Endothelial cell of umbilical vein (primary cell): ENCODE measurements at regions not wholly inside any gene's neighbourhood (a gene's known extent, or its start where the extent isn't known, plus 50 kb on each side); places are given as distances from the start of the nearest gene placed in this dataset.

Experiments
- BruUV-seq: library from RNA; stranded (reverse); fragments of 400-500 nt; replicated peaks from 2 replicates; lab custom pipeline; 2021; lab: Mats Ljungman, UMichigan
- CTCF ChIA-PET: fragments of 300-600, 350-600 bp; sonication (Branson Sonifier 250); formaldehyde crosslinking; loops from one replicate; lab custom pipeline; 2021; ENCODE audit warnings: antibody characterized with exemption, inconsistent platforms; lab: Charles Lee
- POLR2A ChIA-PET: fragments of 300-600, 350-600 bp; sonication (Branson Sonifier 250); formaldehyde crosslinking; loops from one replicate; lab custom pipeline; 2021; ENCODE audit warnings: antibody characterized with exemption, inconsistent platforms; lab: Charles Lee
- DNase-seq: peaks from one replicate; pipeline ENCODE4 v3.0.0-alpha.2; 2011; ENCODE audit warnings: low read depth, low spot score
- FAIRE-seq: peaks from 2 replicates; lab custom pipeline; 2011; peaks lifted over from hg19 to GRCh38; lab: Jason Lieb, UNC
- H2AFZ ChIP-seq: 2 replicates; pipeline ENCODE4 v1.6.0; 2012; ENCODE audit warnings: low read depth, low read length, control low read depth, inconsistent platforms
- H3K27ac ChIP-seq: 2 replicates; pipeline ENCODE4 v1.5.1; 2011; ENCODE audit warnings: low read depth, mild to moderate bottlenecking, control low read depth, low read length, moderate library complexity; ENCODE audit not compliant: insufficient read depth
- H3K27me3 ChIP-seq, 2 experiments: 2 replicates each; pipeline versions ENCODE4 v1.6.0 to v1.6.1; 2011; ENCODE audit warnings: low read length in 2 of 2, mixed read lengths in 1 of 2; ENCODE audit not compliant: control insufficient read depth in 2 of 2, insufficient read depth in 2 of 2
- H3K36me3 ChIP-seq, 2 experiments: 2 replicates in 1 of 2; 3 replicates in 1 of 2; pipeline ENCODE4 v1.5.1; 2011; ENCODE audit warnings: low read length in 2 of 2, mild to moderate bottlenecking in 1 of 2, moderate library complexity in 1 of 2; ENCODE audit not compliant: control insufficient read depth in 2 of 2, insufficient read depth in 2 of 2; ENCODE audit errors: extremely low read depth in 1 of 2
- H3K4me1 ChIP-seq: 3 replicates; pipeline ENCODE4 v1.5.1; 2011; ENCODE audit warnings: mild to moderate bottlenecking, low read length; ENCODE audit not compliant: control insufficient read depth, insufficient read depth; ENCODE audit errors: extremely low read depth
- H3K4me2 ChIP-seq: 2 replicates; pipeline ENCODE4 v1.6.1; 2011; ENCODE audit warnings: low read length, control low read depth, mixed read lengths; ENCODE audit not compliant: insufficient read depth
- H3K4me3 ChIP-seq, 3 experiments: fragments of 200-600 bp in 1 of 3; sonication (generic), shearing (Covaris generic) in 1 of 3; replicated peaks in 1 of 3; 2 replicates each; pipeline ENCODE4 v1.5.1; 2011 to 2016; ENCODE audit warnings: control low read depth in 3 of 3, low read length in 3 of 3, mild to moderate bottlenecking in 2 of 3, inconsistent platforms in 1 of 3, low read depth in 1 of 3, moderate library complexity in 1 of 3; ENCODE audit not compliant: insufficient read depth in 1 of 3
- H3K79me2 ChIP-seq: 2 replicates; pipeline ENCODE4 v1.6.0; 2012; ENCODE audit warnings: low read length, inconsistent platforms; ENCODE audit not compliant: control insufficient read depth, insufficient read depth
- H3K9ac ChIP-seq: replicated peaks from 2 replicates; pipeline ENCODE3; 2011; ENCODE audit warnings: low read length, control low read depth; ENCODE audit not compliant: insufficient read depth; ENCODE audit errors: extremely low read depth
- H3K9me1 ChIP-seq: replicated peaks from 3 replicates; pipeline ENCODE4 v1.6.0; 2011; ENCODE audit warnings: mild to moderate bottlenecking, low read length; ENCODE audit not compliant: control insufficient read depth, insufficient read depth; ENCODE audit errors: extremely low read depth
- H3K9me3 ChIP-seq: replicated peaks from 2 replicates; pipeline ENCODE4 v1.5.1; 2012; ENCODE audit warnings: low read length, inconsistent platforms; ENCODE audit not compliant: control insufficient read depth, insufficient read depth
- H4K20me1 ChIP-seq: replicated peaks from 2 replicates; pipeline ENCODE3; 2011; ENCODE audit warnings: mild to moderate bottlenecking, low read length; ENCODE audit not compliant: control insufficient read depth, insufficient read depth; ENCODE audit errors: extremely low read depth
- CTCF ChIP-seq, 2 donors: IDR thresholded peaks; 1 replicate in 1 of 2; 2 replicates in 1 of 2; pipeline ENCODE4 v1.5.1; 2011; ENCODE audit warnings: low read length in 2 of 2, mild to moderate bottlenecking in 2 of 2, moderate library complexity in 2 of 2, control low read depth in 1 of 2, inconsistent platforms in 1 of 2, low read depth in 1 of 2; ENCODE audit not compliant: insufficient read depth in 1 of 2; ENCODE audit errors: extremely low read depth in 1 of 2
- EZH2 ChIP-seq: IDR thresholded peaks from 2 replicates; pipeline ENCODE4 v1.6.1; 2012; ENCODE audit warnings: borderline replicate concordance, low read depth, mild to moderate bottlenecking, moderate library complexity, low read length, inconsistent platforms; ENCODE audit not compliant: severe bottlenecking
- FOS ChIP-seq: IDR thresholded peaks from 2 replicates; pipeline ENCODE4 v1.6.1; 2011; ENCODE audit warnings: mild to moderate bottlenecking, low read length, moderate library complexity, borderline replicate concordance; ENCODE audit not compliant: insufficient read depth
- GATA2 ChIP-seq: IDR thresholded peaks from 2 replicates; pipeline ENCODE4 v1.7.0; 2011; ENCODE audit warnings: low read depth, mild to moderate bottlenecking, moderate library complexity, mixed read lengths, low read length; ENCODE audit not compliant: insufficient read length, insufficient read depth
- JUN ChIP-seq: IDR thresholded peaks from 2 replicates; pipeline ENCODE4 v1.6.1; 2011; ENCODE audit warnings: borderline replicate concordance, low read depth; ENCODE audit not compliant: insufficient read length, insufficient read depth
- MAX ChIP-seq: IDR thresholded peaks from 2 replicates; pipeline ENCODE4 v1.6.1; 2011; ENCODE audit not compliant: insufficient read depth, insufficient read length
- MYC ChIP-seq: IDR thresholded peaks from one replicate; pipeline ENCODE4 v1.6.1; 2011; ENCODE audit warnings: mild to moderate bottlenecking, low read depth, low read length
- POLR2A ChIP-seq: IDR thresholded peaks from 2 replicates; pipeline ENCODE4 v1.6.1; 2012; ENCODE audit warnings: low read depth, mild to moderate bottlenecking, control low read depth, low read length
- POLR2AphosphoS5 ChIP-seq: IDR thresholded peaks from 2 replicates; pipeline ENCODE4 v1.6.1; 2012; ENCODE audit warnings: low read depth, mild to moderate bottlenecking, control low read depth, low read length, moderate library complexity; ENCODE audit not compliant: insufficient read depth
- dilution Hi-C: fragments of 300-500 bp; cut with MboI; formaldehyde crosslinking; loops from one replicate; pipeline ENCODE4 v1.15.0; 2019; ENCODE audit warnings: low sequenced_read_pairs; ENCODE audit not compliant: extremely low pct_ligation_motif_present
- intact Hi-C: fragments of 100-400 bp; cut with micrococcal nuclease; formaldehyde crosslinking; loops from one replicate; pipeline ENCODE4 v1.10.0; 2022

- CTCF ChIA-PET: interaction anchor here (1.4 kb wide), 1 partner anchor 760 kb away, joined by 4 read pairs; no protein-coding TSS in a partner anchor
- H3K9me1 ChIP-seq: no peaks in the 10 kb centered on the region
- intact Hi-C loops: no loop called here
- dilution Hi-C loops: no loop called here
- H3K27ac ChIP-seq: no peak overlapping the region
- no peaks in the 10 kb centered on the region for H4K20me1 ChIP-seq
- no peak overlapping the region for H3K9ac ChIP-seq
- DNase-seq (no peak), FAIRE-seq (no peak)
- POLR2A ChIA-PET: no interaction called here
- no peaks in the 10 kb centered on the region for H3K36me3 ChIP-seq
- H3K4me3 ChIP-seq: no peak overlapping the region
- peaks cover 3 to 22% of the 10 kb centered on the region in 2 experiments for H3K27me3 ChIP-seq
- BruUV-seq: no TSS peak
- H3K79me2 ChIP-seq: no peaks in the 10 kb centered on the region
- H3K9me3 ChIP-seq: no peaks in the 10 kb centered on the region
- H3K4me2 ChIP-seq: no peak overlapping the region
- H3K4me1 ChIP-seq: no peaks in the 10 kb centered on the region
- TF ChIP-seq POLR2AphosphoS5: no peak
- no peak for TF ChIP-seq FOS
- no peak for TF ChIP-seq GATA2
- no peak for TF ChIP-seq MYC
- no peak for TF ChIP-seq CTCF (IDR thresholded peaks at IDR 0.05; ENCODE audit: extremely low read depth in 1 of 2, insufficient read depth in 1 of 2, low read depth in 1 of 2, low read length in 2 of 2)
- no peak for TF ChIP-seq EZH2
- no peak for TF ChIP-seq MAX
- TF ChIP-seq POLR2A: no peak
- TF ChIP-seq JUN: no peak
- no peak overlapping the region for H2AFZ ChIP-seq
Observed at GRCh38 chr20:47860049-47860830, 75.0 kb upstream of the SULF2 start.
